ENCODE measurements at regions not wholly inside any gene's neighbourhood (a gene's known extent, or its start where the extent isn't known, plus 50 kb on each side); places are given as distances from the start of the nearest gene placed in this dataset.

DNA sequence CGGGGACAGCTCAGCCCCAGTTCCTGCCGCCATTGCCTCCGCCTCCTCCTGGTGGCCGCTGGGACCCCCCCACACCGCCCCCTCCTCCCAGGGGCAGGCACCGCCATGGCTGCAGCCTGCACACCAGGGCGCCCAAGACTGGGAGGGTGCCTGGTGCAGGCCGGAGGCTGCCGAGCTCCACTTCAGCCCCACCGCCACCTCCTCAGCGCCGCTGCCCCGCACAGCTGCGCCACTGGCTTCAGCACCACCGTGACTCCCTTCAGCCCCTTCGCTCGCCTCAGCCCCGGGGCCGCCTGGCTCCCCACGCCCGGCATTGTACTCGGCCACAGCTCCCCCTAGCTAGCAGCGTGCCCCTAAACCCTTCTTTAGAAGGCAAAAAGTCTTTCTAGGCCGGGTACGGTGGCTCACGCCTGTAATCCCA, 131.1 kb downstream of the CRYBB2 start:
- Histone ChIP-seq H3K4me2 (ENCODE audit: unreplicated experiment) (no peak overlapping the region), H3F3A (ENCODE audit: insufficient read depth) (peaks cover 9% of the 10 kb centered on the region; the same call in 1 of the 2 replicates), H3K4me1 (ENCODE audit: insufficient read depth) (peaks cover 9% of the 10 kb centered on the region), H3K9ac (no peak overlapping the region), H3K9me2 (ENCODE audit: insufficient read depth) (no peaks in the 10 kb centered on the region), H3K27ac (no peak overlapping the region), H2AFZ (no peak overlapping the region), H3K79me2 (ENCODE audit: insufficient read depth) (no peaks in the 10 kb centered on the region), H3K4me3 (no peak overlapping the region), H3K9me3 (ENCODE audit: low read depth) (no peaks in the 10 kb centered on the region), H4K20me1 (ENCODE audit: insufficient read depth) (no peaks in the 10 kb centered on the region), H3K27me3 (replicated peaks; ENCODE audit: insufficient read depth) (no peaks in the 10 kb centered on the region), H3K36me3 (ENCODE audit: low read depth) (no peaks in the 10 kb centered on the region)
- in situ Hi-C loops (cut with MboI) = no loop called here
- no peak for DNase-seq
- 88 to 92% methylated on average over 18 to 26 of the region's 26 CpGs for WGBS, 2 experiments (ENCODE audit: low coverage in 1 of 2, low lambda C conversion rate in 2 of 2, missing lambda C conversion rate in 2 of 2)
- TF ChIP-seq EZH2phosphoT487 (IDR thresholded peaks at IDR 0.05; ENCODE audit: insufficient read depth, low read depth) (no peak), EZH2 (IDR thresholded peaks at IDR 0.05; ENCODE audit: insufficient read depth, poor library complexity, severe bottlenecking) (no peak)

DNA sequence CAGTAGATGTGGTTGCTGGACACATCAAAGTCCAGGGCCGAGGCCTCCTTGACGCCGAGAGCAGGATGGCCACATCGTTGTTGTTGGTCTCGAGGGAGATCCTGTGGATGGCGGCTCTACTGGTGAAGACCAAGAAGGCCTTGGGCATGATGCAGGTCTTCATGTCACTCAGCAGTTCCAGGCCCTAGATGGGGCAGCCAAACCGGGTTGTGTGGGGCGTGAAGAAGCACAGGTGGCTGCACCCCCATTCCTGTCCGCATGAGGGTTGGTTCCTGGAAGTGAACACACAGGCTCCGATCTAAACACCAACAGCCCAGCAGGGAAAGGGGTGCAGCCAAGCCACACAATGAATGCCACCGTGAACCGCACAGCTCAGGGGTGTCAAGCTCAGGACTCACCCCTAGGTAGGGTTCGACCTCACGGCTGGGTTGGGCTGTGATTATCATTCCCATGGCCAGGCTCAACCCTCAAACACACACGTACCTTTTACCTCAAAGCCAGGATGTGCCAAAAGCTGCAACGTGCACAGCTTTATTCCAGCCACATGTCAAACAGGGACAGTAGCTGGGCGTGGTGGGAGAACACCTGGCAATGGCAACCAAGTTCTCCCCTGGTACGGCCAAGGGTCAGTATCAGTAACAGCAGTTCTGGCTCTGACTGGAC, 132.3 kb downstream of the CRYBB2 start:
- no peak overlapping the region for H3K27ac ChIP-seq
- H3K4me3 ChIP-seq = no peak overlapping the region
- TF ChIP-seq EZH2phosphoT487 (IDR thresholded peaks at IDR 0.05; ENCODE audit: insufficient read depth, low read depth) (no peak), EZH2 (IDR thresholded peaks at IDR 0.05; ENCODE audit: insufficient read depth, poor library complexity, severe bottlenecking) (no peak)
- H3K9me2 ChIP-seq (ENCODE audit: insufficient read depth) = no peaks in the 10 kb centered on the region
- WGBS, 2 experiments (ENCODE audit: low coverage in 1 of 2, low lambda C conversion rate in 2 of 2, missing lambda C conversion rate in 2 of 2) = 94 to 95% methylated on average over 18 of the region's 18 CpGs
- in situ Hi-C loops (cut with MboI) = no loop called here
- H3F3A ChIP-seq (ENCODE audit: insufficient read depth) = peaks cover 9% of the 10 kb centered on the region; the same call in 1 of the 2 replicates
- no peaks in the 10 kb centered on the region for H3K27me3 ChIP-seq (replicated peaks; ENCODE audit: insufficient read depth)
- H3K79me2 ChIP-seq (ENCODE audit: insufficient read depth) = no peaks in the 10 kb centered on the region
- no peak for DNase-seq
- H3K9ac ChIP-seq = no peak overlapping the region
- no peak overlapping the region for H2AFZ ChIP-seq
- no peaks in the 10 kb centered on the region for H3K9me3 ChIP-seq (ENCODE audit: low read depth)
- H4K20me1 ChIP-seq (ENCODE audit: insufficient read depth) = no peaks in the 10 kb centered on the region
- H3K4me2 ChIP-seq (ENCODE audit: unreplicated experiment) = no peak overlapping the region
- H3K4me1 ChIP-seq (ENCODE audit: insufficient read depth) = peaks cover 9% of the 10 kb centered on the region
- H3K36me3 ChIP-seq (ENCODE audit: low read depth) = no peaks in the 10 kb centered on the region

- no peak for TF ChIP-seq EZH2 (IDR thresholded peaks at IDR 0.05; ENCODE audit: insufficient read depth, poor library complexity, severe bottlenecking)
- TF ChIP-seq EZH2phosphoT487 (IDR thresholded peaks at IDR 0.05; ENCODE audit: insufficient read depth, low read depth) = no peak
- 88 to 90% methylated on average over 8 of the region's 8 CpGs for WGBS, 2 experiments (ENCODE audit: low coverage in 1 of 2, low lambda C conversion rate in 2 of 2, missing lambda C conversion rate in 2 of 2)
- Histone ChIP-seq H3K27ac (no peak overlapping the region), H3F3A (ENCODE audit: insufficient read depth) (peaks cover 7% of the 10 kb centered on the region; the same call in 1 of the 2 replicates), H3K9ac (no peak overlapping the region), H3K9me3 (ENCODE audit: low read depth) (no peaks in the 10 kb centered on the region), H3K9me2 (ENCODE audit: insufficient read depth) (no peaks in the 10 kb centered on the region), H2AFZ (no peak overlapping the region), H3K27me3 (replicated peaks; ENCODE audit: insufficient read depth) (no peaks in the 10 kb centered on the region), H3K4me1 (ENCODE audit: insufficient read depth) (peaks cover 9% of the 10 kb centered on the region), H3K4me2 (ENCODE audit: unreplicated experiment) (no peak overlapping the region), H3K79me2 (ENCODE audit: insufficient read depth) (no peaks in the 10 kb centered on the region), H3K4me3 (no peak overlapping the region), H3K36me3 (ENCODE audit: low read depth) (no peaks in the 10 kb centered on the region), H4K20me1 (ENCODE audit: insufficient read depth) (no peaks in the 10 kb centered on the region)
- in situ Hi-C loops (cut with MboI) = no loop called here
- no peak for DNase-seq
These were observed 132.8 kb downstream of the CRYBB2 start for GRCh38 chr22:25352294-25352680.

- no peak overlapping the region for H3K4me3 ChIP-seq
- H3K4me1 ChIP-seq (ENCODE audit: insufficient read depth) = no peaks in the 10 kb centered on the region
- TF ChIP-seq EZH2phosphoT487 (IDR thresholded peaks at IDR 0.05; ENCODE audit: insufficient read depth, low read depth) = no peak
- TF ChIP-seq EZH2 (IDR thresholded peaks at IDR 0.05; ENCODE audit: insufficient read depth, poor library complexity, severe bottlenecking) = no peak
- no peaks in the 10 kb centered on the region for H3K27me3 ChIP-seq (replicated peaks; ENCODE audit: insufficient read depth)
- H3K79me2 ChIP-seq (ENCODE audit: insufficient read depth) = no peaks in the 10 kb centered on the region
- no peak overlapping the region for H2AFZ ChIP-seq
- no peaks in the 10 kb centered on the region for H3K9me2 ChIP-seq (ENCODE audit: insufficient read depth)
- WGBS, 2 experiments (ENCODE audit: low coverage in 1 of 2, low lambda C conversion rate in 2 of 2, missing lambda C conversion rate in 2 of 2) = 92 to 93% methylated on average over 22 of the region's 22 CpGs
- H3K36me3 ChIP-seq (ENCODE audit: low read depth) = no peaks in the 10 kb centered on the region
- H4K20me1 ChIP-seq (ENCODE audit: insufficient read depth) = no peaks in the 10 kb centered on the region
- H3K27ac ChIP-seq = no peak overlapping the region
- in situ Hi-C loops (cut with MboI) = no loop called here
- no peak overlapping the region for H3K9ac ChIP-seq
- DNase-seq = no peak
- H3K9me3 ChIP-seq (ENCODE audit: low read depth) = no peaks in the 10 kb centered on the region
- no peak overlapping the region for H3K4me2 ChIP-seq (ENCODE audit: unreplicated experiment)
- H3F3A ChIP-seq (ENCODE audit: insufficient read depth) = no peaks in the 10 kb centered on the region
These were observed 134.3 kb downstream of the CRYBB2 start for GRCh38 chr22:25353516-25354445.

All from GM23248 (cell line).